Body of pancreas (tissue), 4 donors: ENCODE measurements at regions not wholly inside any gene's neighbourhood (a gene's known extent, or its start where the extent isn't known, plus 50 kb on each side); places are given as distances from the start of the nearest gene placed in this dataset.

Experiments
- ATAC-seq: fragments of 150-250 bp; one replicate; pipeline ENCODE4 v1.9.1; 2016
- DNase-seq, 4 donors: peaks; one replicate each; pipeline ENCODE4 v3.0.0-alpha.2; 2019
- H3K27ac ChIP-seq, 4 donors: fragments of 200-600 bp; sonication (generic); 1 replicate in 3 of 4; 2 replicates in 1 of 4; pipeline versions ENCODE4 v1.5.1 to v1.6.1; 2016 to 2019; ENCODE audit warnings: mild to moderate bottlenecking in 1 of 4, mixed read lengths in 1 of 4, moderate library complexity in 1 of 4
- H3K27me3 ChIP-seq, 2 donors: fragments of 200-600 bp; sonication (generic); one replicate each; pipeline ENCODE4 v1.6.0; 2016; ENCODE audit warnings: mild to moderate bottlenecking in 1 of 2
- H3K36me3 ChIP-seq, 2 donors: fragments of 200-600 bp; sonication (generic); replicated peaks in 1 of 2; 2 replicates each; pipeline ENCODE4 v1.5.1; 2016; ENCODE audit warnings: low read depth in 2 of 2; ENCODE audit not compliant: insufficient read depth in 1 of 2
- H3K4me1 ChIP-seq: fragments of 200-600 bp; sonication (generic); one replicate; pipeline ENCODE4 v1.6.0; 2016
- H3K4me3 ChIP-seq, 2 donors: fragments of 200-600 bp; sonication (generic); 1 replicate in 1 of 2; 2 replicates in 1 of 2; pipeline ENCODE4 v1.5.1; 2016 to 2019
- H3K9me3 ChIP-seq, 3 donors: fragments of 200-600 bp; sonication (generic); 1 replicate in 2 of 3; 2 replicates in 1 of 3; pipeline ENCODE4 v1.5.1; 2016
- CTCF ChIP-seq, 7 experiments: fragments of 450-650 bp in 4 of 7; fragments of 200-600 bp in 3 of 7; sonication (generic) in 3 of 7; IDR thresholded peaks; one replicate each; pipeline ENCODE4 v1.5.1; 2016 to 2019; ENCODE audit warnings: antibody characterized with exemption in 7 of 7
- POLR2A ChIP-seq, 3 donors: fragments of 450-650 bp; IDR thresholded peaks; one replicate each; pipeline ENCODE4 v1.6.1; 2016; ENCODE audit warnings: antibody characterized with exemption in 3 of 3, mild to moderate bottlenecking in 2 of 3
- WGBS, 2 donors: methylation state at CpG; one replicate each; pipeline ENCODE4 v1.1.5; 2017; 5-methylcytosine and 5-hydroxymethylcytosine counted together
- intact Hi-C: fragments of 100-400 bp; cut with DNase I; formaldehyde crosslinking; loops from one replicate; pipeline ENCODE4 v1.15.1; 2023

- Histone ChIP-seq H3K4me3 (no peak overlapping the region), H3K4me1 (no peaks in the 10 kb centered on the region), H3K27me3 (no peaks in the 10 kb centered on the region), H3K36me3 (no peaks in the 10 kb centered on the region), H3K9me3 (peaks cover 0 to 5% (median 0%) of the 10 kb centered on the region in 3 donors), H3K27ac (no peak overlapping the region)
- WGBS, 2 donors = 71 to 75% methylated on average over 4 of the region's 4 CpGs
- no peak for ATAC-seq
- TF ChIP-seq CTCF (IDR thresholded peaks at IDR 0.05) = no peak
- TF ChIP-seq POLR2A (IDR thresholded peaks at IDR 0.05) = no peak
- no peak for DNase-seq
- intact Hi-C loops = no loop called here
These were observed 100.5 kb upstream of the FOXC1 start for GRCh38 chr6:1509241-1509640.

- Histone ChIP-seq H3K36me3 (no peaks in the 10 kb centered on the region), H3K4me1 (no peaks in the 10 kb centered on the region), H3K27ac (no peak overlapping the region), H3K27me3 (no peaks in the 10 kb centered on the region), H3K4me3 (no peak overlapping the region), H3K9me3 (peaks cover 0 to 5% (median 0%) of the 10 kb centered on the region in 3 donors)
- ATAC-seq (no peak), DNase-seq (no peak)
- 57 to 62% methylated on average over 3 of the region's 3 CpGs for WGBS, 2 donors
- intact Hi-C loops = no loop called here
- TF ChIP-seq CTCF (IDR thresholded peaks at IDR 0.05) (no peak), POLR2A (IDR thresholded peaks at IDR 0.05) (no peak)
These were observed 99.5 kb upstream of the FOXC1 start for GRCh38 chr6:1510239-1510638.

GRCh38 chr6:1513215-1513780 lies 96.4 kb upstream of the FOXC1 start:
- no peak overlapping the region for H3K27ac ChIP-seq
- no peak overlapping the region for H3K4me3 ChIP-seq
- WGBS, 2 donors = 40 to 45% methylated on average over 3 of the region's 3 CpGs
- no peaks in the 10 kb centered on the region for H3K27me3 ChIP-seq
- no peak for ATAC-seq
- peaks cover 0 to 5% (median 0%) of the 10 kb centered on the region in 3 donors for H3K9me3 ChIP-seq
- intact Hi-C loops = no loop called here
- no peaks in the 10 kb centered on the region for H3K36me3 ChIP-seq
- H3K4me1 ChIP-seq = no peaks in the 10 kb centered on the region
- no peak for TF ChIP-seq POLR2A (IDR thresholded peaks at IDR 0.05)
- no peak for TF ChIP-seq CTCF (IDR thresholded peaks at IDR 0.05)
- no peak for DNase-seq

GRCh38 chr6:1514078-1514477 lies 95.6 kb upstream of the FOXC1 start:
- Histone ChIP-seq H3K27me3 (no peaks in the 10 kb centered on the region), H3K36me3 (no peaks in the 10 kb centered on the region), H3K4me3 (no peak overlapping the region), H3K4me1 (no peaks in the 10 kb centered on the region), H3K9me3 (peaks cover 0 to 5% (median 0%) of the 10 kb centered on the region in 3 donors), H3K27ac (no peak overlapping the region)
- TF ChIP-seq POLR2A (IDR thresholded peaks at IDR 0.05) (no peak), CTCF (IDR thresholded peaks at IDR 0.05) (no peak)
- intact Hi-C loops = no loop called here
- 48 to 53% methylated on average over 3 of the region's 3 CpGs for WGBS, 2 donors
- ATAC-seq (no peak), DNase-seq (no peak)

- intact Hi-C loops = no loop called here
- Histone ChIP-seq H3K27me3 (no peaks in the 10 kb centered on the region), H3K36me3 (no peaks in the 10 kb centered on the region), H3K9me3 (peaks cover 0 to under 1% (median 0%) of the 10 kb centered on the region in 3 donors), H3K4me1 (no peaks in the 10 kb centered on the region), H3K27ac (no peak overlapping the region), H3K4me3 (no peak overlapping the region)
- no peak for ATAC-seq
- 91% methylated on average over 29 of the region's 31 CpGs; no CpG with 5 or more reads in 1 of the 2 donors for WGBS, 2 donors
- TF ChIP-seq CTCF (IDR thresholded peaks at IDR 0.05) = no peak
- TF ChIP-seq POLR2A (IDR thresholded peaks at IDR 0.05) = no peak
- no peak for DNase-seq
These were observed 94.4 kb upstream of the FOXC1 start for GRCh38 chr6:1515280-1515679.
